GM21515 (cell line): ENCODE measurements at regions not wholly inside any gene's neighbourhood (a gene's known extent, or its start where the extent isn't known, plus 50 kb on each side); places are given as distances from the start of the nearest gene placed in this dataset.

Source experiments
- ATAC-seq: cut with Tn5 transposase; IDR thresholded peaks from one replicate; pipeline ENCODE4 v1.9.1; 2021; ENCODE audit not compliant: unreplicated experiment

- ATAC-seq, result no peak
Measured at GRCh38 chr3:189455009-189455408, 176.2 kb upstream of the TP63 start.

- no peak for ATAC-seq
Measured at GRCh38 chr3:189455641-189456417, 175.4 kb upstream of the TP63 start.

- no peak for ATAC-seq
Measured at GRCh38 chr3:189457201-189457607, 174.0 kb upstream of the TP63 start.

- no peak for ATAC-seq
Measured at GRCh38 chr3:189457631-189458412, 173.4 kb upstream of the TP63 start.

GRCh38 chr3:189458528-189458927, 172.7 kb upstream of the TP63 start:
- no peak for ATAC-seq

GRCh38 chr3:189459231-189459630, 172.0 kb upstream of the TP63 start:
- ATAC-seq, result no peak

GRCh38 chr3:189460511-189460910, 170.7 kb upstream of the TP63 start:
- no peak for ATAC-seq

GRCh38 chr3:189464799-189465198, 166.4 kb upstream of the TP63 start:
- no peak for ATAC-seq

GRCh38 chr3:189466004-189466403, 165.2 kb upstream of the TP63 start:
- no peak for ATAC-seq

- no peak for ATAC-seq
Measured at GRCh38 chr3:189467451-189467850, 163.7 kb upstream of the TP63 start.

- ATAC-seq, result no peak
Measured at GRCh38 chr3:189474944-189475343, 156.2 kb upstream of the TP63 start.

- ATAC-seq, result no peak
Measured at GRCh38 chr3:189477614-189478013, 153.6 kb upstream of the TP63 start.

GRCh38 chr3:189486556-189486955, 144.6 kb upstream of the TP63 start:
- ATAC-seq, result no peak

- no peak for ATAC-seq
Measured at GRCh38 chr3:189488241-189488767, 142.9 kb upstream of the TP63 start.

GRCh38 chr3:189490337-189490736, 140.9 kb upstream of the TP63 start:
- ATAC-seq, result no peak

- ATAC-seq, result no peak
Measured at GRCh38 chr3:189490749-189491148, 140.4 kb upstream of the TP63 start.

GRCh38 chr3:189491831-189492230, 139.4 kb upstream of the TP63 start:
- no peak for ATAC-seq

- no peak for ATAC-seq
Measured at GRCh38 chr3:189493271-189493670, 137.9 kb upstream of the TP63 start.

GRCh38 chr3:189494632-189495031, 136.6 kb upstream of the TP63 start:
- no peak for ATAC-seq

GRCh38 chr3:189496375-189497138, 134.6 kb upstream of the TP63 start:
- no peak for ATAC-seq

GRCh38 chr3:189498995-189499704, 132.0 kb upstream of the TP63 start:
- ATAC-seq, result no peak
